ENCODE measurements at regions not wholly inside any gene's neighbourhood (a gene's known extent, or its start where the extent isn't known, plus 50 kb on each side); places are given as distances from the start of the nearest gene placed in this dataset.

- Histone ChIP-seq H3K36me3 (ENCODE audit: control insufficient read depth in 4 of 4, insufficient read depth in 3 of 4, low read depth in 1 of 4, low read length in 3 of 4) (no peaks in the 10 kb centered on the region), H3K4me3 (ENCODE audit: low read depth in 1 of 3, low read length in 3 of 3) (no peak overlapping the region), H3K9ac (ENCODE audit: low read depth in 1 of 2, low read length in 2 of 2) (no peak overlapping the region), H3K4me1 (ENCODE audit: control insufficient read depth in 4 of 4, insufficient read depth in 4 of 4, low read length in 3 of 4) (no peaks in the 10 kb centered on the region), H3K9me3 (ENCODE audit: control insufficient read depth in 4 of 4, low read length in 3 of 4) (no peaks in the 10 kb centered on the region), H3K27ac (ENCODE audit: low read depth in 1 of 2, low read length in 2 of 2) (no peak overlapping the region), H3K27me3 (ENCODE audit: control insufficient read depth in 4 of 4, insufficient read depth in 4 of 4, low read length in 3 of 4) (no peaks in the 10 kb centered on the region)
- no peak for DNase-seq (ENCODE audit: low spot score)
- 96% methylated on average over 3 of the region's 3 CpGs for WGBS
- TF ChIP-seq RAD21 (IDR thresholded peaks at IDR 0.05) = peak in 1 of 2 donors; percentile 25
- TF ChIP-seq FOXA2 (IDR thresholded peaks at IDR 0.05) = no peak
Measured at GRCh38 chr5:53201746-53202145, 92.2 kb upstream of the MOCS2 start.

DNA sequence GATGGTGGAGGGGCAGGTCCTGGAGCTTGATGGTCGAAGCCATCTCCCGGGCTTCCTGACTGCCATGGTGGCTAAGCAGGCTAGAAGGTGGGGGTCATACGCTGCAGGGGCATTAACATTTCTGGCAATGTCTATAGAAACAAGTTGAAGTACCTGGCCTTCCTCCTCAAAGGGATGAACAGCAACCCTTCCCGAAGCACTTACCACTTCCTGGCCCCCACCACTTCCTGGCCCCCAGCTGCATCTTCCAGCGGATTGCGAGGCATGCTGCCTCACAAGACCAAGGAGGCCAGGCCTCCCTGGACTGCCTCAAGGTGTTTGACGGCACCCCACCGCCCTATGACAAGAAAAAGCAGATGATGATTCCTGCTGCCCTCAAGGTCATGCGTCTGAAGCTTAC lies 97.0 kb upstream of the MOCS2 start:
- Histone ChIP-seq H3K9me3 (ENCODE audit: control insufficient read depth in 4 of 4, low read length in 3 of 4) (peaks cover 0 to 4% (median 0%) of the 10 kb centered on the region in 4 donors), H3K36me3 (ENCODE audit: control insufficient read depth in 4 of 4, insufficient read depth in 3 of 4, low read depth in 1 of 4, low read length in 3 of 4) (no peaks in the 10 kb centered on the region)

More for the DNA sequence above, 97.0 kb upstream of the MOCS2 start:
- TF ChIP-seq, protein P1, sequence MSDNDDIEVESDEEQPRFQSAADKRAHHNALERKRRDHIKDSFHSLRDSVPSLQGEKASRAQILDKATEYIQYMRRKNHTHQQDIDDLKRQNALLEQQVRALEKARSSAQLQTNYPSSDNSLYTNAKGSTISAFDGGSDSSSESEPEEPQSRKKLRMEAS (IDR thresholded peaks at IDR 0.05) = no peak
- no peak for TF ChIP-seq SP1 (IDR thresholded peaks at IDR 0.05)
- TF ChIP-seq FOXA1 (IDR thresholded peaks at IDR 0.05) = no peak
- no peak for TF ChIP-seq EGR1 (IDR thresholded peaks at IDR 0.05; ENCODE audit: low read depth in 2 of 2)
- TF ChIP-seq TAF1 (conservative IDR thresholded peaks at IDR 0.05) = no peak
- TF ChIP-seq GABPA (IDR thresholded peaks at IDR 0.05 in 1 of 2, conservative IDR thresholded peaks at IDR 0.05 in 1 of 2) = no peak
- TF ChIP-seq, protein P2, sequence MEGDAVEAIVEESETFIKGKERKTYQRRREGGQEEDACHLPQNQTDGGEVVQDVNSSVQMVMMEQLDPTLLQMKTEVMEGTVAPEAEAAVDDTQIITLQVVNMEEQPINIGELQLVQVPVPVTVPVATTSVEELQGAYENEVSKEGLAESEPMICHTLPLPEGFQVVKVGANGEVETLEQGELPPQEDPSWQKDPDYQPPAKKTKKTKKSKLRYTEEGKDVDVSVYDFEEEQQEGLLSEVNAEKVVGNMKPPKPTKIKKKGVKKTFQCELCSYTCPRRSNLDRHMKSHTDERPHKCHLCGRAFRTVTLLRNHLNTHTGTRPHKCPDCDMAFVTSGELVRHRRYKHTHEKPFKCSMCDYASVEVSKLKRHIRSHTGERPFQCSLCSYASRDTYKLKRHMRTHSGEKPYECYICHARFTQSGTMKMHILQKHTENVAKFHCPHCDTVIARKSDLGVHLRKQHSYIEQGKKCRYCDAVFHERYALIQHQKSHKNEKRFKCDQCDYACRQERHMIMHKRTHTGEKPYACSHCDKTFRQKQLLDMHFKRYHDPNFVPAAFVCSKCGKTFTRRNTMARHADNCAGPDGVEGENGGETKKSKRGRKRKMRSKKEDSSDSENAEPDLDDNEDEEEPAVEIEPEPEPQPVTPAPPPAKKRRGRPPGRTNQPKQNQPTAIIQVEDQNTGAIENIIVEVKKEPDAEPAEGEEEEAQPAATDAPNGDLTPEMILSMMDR (IDR thresholded peaks at IDR 0.05; ENCODE audit: low read depth, low read length, missing input control) = no peak
- TF ChIP-seq JUND (IDR thresholded peaks at IDR 0.05) = no peak
- no peak for TF ChIP-seq FOXA2 (IDR thresholded peaks at IDR 0.05)
- TF ChIP-seq YY1 (IDR thresholded peaks at IDR 0.05) = no peak
- no peak for TF ChIP-seq ZBTB33 (IDR thresholded peaks at IDR 0.05)
- no peak for TF ChIP-seq REST (IDR thresholded peaks at IDR 0.05)
- no peak for TF ChIP-seq RXRA (IDR thresholded peaks at IDR 0.05)
- no peak for TF ChIP-seq HNF4G (IDR thresholded peaks at IDR 0.05)
- DNase-seq (ENCODE audit: low spot score) = no peak
- H3K4me1 ChIP-seq (ENCODE audit: control insufficient read depth in 4 of 4, insufficient read depth in 4 of 4, low read length in 3 of 4) = no peaks in the 10 kb centered on the region
- no peaks in the 10 kb centered on the region for H3K27me3 ChIP-seq (ENCODE audit: control insufficient read depth in 4 of 4, insufficient read depth in 4 of 4, low read length in 3 of 4)
- H3K27ac ChIP-seq (ENCODE audit: low read depth in 1 of 2, low read length in 2 of 2) = no peak overlapping the region
- no peak overlapping the region for H3K9ac ChIP-seq (ENCODE audit: low read depth in 1 of 2, low read length in 2 of 2)
- H3K4me3 ChIP-seq (ENCODE audit: low read depth in 1 of 3, low read length in 3 of 3) = no peak overlapping the region
- 93% methylated on average over 9 of the region's 9 CpGs for WGBS

Measured in liver (tissue), 8 donors.